IPS DF 19.7 (cell line): ENCODE measurements at regions not wholly inside any gene's neighbourhood (a gene's known extent, or its start where the extent isn't known, plus 50 kb on each side); places are given as distances from the start of the nearest gene placed in this dataset.
"Not testable (repeated sequence)": the region's sequence is repeated elsewhere in the genome, so short reads cannot be mapped to it uniquely, and the experiment has no call there.

Source experiments
- DNase-seq: peaks from one replicate; pipeline ENCODE4 v3.0.0-alpha.2; 2013; ENCODE audit warnings: low read depth, low spot score

GRCh38 chr2:106339609-106340008 is 128.6 kb downstream of the RGPD3 start:
- no peak for DNase-seq

DNA sequence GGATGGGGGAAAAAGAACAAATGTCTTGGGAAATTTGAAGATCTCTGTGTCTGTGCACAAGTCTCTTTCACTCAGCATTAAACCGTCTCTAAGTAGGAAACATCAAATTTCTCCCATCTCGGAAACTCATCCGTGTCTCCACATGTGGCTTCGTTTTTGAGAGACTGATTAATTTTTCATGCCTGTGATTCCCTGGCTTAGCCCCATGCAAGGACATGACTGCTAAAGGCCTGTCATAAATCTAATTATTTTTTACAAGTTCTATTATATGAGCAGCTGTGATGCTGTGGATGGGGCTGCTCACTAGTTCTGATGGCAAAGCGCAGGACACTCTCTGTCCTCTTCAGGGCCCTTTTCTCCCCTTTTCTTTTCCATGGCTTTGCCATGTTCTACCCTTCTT is 129.1 kb downstream of the RGPD3 start:
- DNase-seq, result no peak

GRCh38 chr2:106338043-106338442 is 130.2 kb downstream of the RGPD3 start:
- no peak for DNase-seq

- no peak for DNase-seq
These were observed 131.5 kb downstream of the RGPD3 start for GRCh38 chr2:106336737-106337136.

GRCh38 chr2:106336108-106336507 is 132.1 kb downstream of the RGPD3 start:
- DNase-seq, result no peak

DNA sequence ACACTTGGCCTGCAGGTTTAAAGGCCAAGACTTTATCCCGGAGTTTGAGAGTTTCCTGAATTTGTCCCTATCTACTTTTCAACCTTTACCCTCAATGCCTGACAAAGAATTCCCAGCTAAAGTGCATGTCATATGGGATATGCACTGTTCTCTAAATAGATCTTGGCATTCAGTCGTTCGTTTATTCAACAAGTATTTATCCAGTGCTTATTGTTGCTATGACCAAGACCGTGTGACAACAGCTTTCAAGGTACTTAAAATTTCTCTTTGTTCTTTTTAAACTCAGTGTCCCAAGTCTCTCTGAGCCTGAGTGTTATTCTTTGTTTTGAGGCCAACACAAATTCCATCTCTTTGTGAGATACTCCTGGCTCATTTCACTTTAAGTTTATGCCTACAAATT is 133.4 kb downstream of the RGPD3 start:
- DNase-seq, result no peak

DNA sequence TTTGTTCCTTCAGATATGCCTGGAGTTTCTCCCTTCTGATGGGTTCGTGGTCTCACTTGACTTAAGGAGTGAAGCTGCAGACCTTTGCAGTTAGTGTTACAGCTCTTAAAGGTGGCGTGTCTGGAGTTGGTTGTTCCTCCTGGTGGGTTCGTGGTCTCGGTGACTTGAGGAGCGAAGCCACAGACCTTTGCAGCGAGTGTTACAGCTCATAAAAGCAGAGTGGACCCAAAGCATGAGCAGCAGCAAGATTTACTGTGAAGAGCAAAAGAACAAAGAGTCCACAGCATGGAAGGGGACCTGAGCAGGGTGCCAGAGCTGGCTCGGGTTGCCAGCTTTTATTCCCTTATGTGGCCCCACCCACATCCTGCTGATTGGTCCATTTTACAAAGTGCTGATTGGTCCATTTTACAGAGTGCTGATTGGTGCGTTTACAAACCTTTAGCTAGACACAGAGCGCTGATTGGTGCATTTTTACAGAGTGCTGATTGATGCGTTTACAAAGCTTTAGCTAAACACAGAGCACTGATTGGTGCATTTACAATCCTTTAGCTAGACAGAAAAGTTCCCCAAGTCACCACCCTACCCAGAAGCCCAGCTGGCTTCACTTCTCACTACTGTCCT is 134.8 kb downstream of the RGPD3 start:
- DNase-seq, result not testable (repeated sequence)

GRCh38 chr2:106332054-106332453 is 136.2 kb downstream of the RGPD3 start:
- DNase-seq, result no peak

DNA sequence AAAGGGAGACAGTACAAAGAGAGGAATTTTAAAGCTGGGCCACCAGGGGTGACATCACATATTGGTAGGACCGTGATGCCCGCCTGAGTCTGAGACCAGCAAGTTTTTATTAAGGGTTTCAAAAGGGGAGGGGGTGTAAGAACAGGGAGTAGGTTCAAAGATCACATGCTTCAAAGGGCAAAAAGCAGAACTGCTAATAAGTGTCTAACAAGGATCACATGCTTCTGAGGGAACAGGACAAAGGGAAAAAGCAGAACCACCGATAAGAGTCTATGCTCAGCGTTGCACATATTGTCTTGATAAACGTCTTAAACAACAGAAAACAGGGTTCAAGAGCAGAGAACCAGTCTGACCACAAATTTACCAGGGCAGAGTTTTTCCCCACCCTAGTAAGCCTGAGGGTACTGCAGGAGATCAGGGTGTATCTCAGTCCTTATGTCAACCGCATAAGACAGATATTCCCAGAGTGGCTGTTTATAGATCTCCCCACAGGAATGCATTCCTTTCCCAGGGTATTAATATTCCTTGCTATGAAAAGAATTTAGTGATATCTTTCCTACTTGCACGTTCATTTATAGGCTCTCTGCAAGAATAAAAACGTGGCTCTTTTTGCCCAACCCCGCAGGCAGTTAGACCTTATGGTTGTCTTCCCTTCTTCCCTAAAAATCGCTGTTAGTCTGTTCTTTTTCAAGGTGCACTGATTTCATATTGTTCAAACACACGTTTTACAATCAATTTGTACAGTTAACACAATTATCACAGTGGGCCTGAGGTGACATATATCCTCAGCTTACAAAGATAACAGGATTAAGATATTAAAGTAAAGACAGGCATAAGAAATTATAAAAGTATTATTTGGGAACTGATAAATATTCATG is 136.5 kb upstream of the UXS1 start:
- not testable (repeated sequence) for DNase-seq

DNA sequence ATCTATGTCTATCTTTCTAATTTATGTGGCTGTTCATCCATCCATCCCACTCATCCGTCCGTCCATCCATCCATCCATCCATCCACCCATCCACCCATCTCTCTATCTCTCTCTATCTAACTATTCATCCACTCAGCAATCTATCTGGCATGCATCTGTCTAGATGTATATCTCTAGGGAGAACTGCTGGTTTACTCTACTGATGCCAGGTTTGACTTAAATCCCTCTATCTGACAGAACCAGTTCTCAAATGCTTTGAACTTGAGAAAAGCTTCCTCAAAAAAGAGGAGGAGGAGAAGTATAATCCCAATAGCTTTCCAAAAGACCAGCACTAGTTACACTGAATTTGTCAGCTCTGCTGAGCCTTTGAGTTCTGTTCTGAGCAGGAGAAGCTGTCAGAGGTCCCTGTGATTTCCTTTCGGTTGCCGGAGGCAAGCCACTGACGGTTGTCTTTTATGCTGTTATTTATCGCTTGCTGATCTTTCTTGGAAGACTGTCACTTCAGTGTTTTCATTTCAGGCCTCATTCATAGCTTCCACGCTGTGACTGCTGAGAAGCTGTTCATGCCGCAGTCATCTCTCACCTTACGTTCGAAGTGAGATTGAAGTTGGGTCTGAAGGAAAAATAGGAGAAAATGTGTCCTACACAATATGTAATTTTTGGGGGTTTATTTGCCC is 129.4 kb upstream of the UXS1 start:
- no peak for DNase-seq

DNA sequence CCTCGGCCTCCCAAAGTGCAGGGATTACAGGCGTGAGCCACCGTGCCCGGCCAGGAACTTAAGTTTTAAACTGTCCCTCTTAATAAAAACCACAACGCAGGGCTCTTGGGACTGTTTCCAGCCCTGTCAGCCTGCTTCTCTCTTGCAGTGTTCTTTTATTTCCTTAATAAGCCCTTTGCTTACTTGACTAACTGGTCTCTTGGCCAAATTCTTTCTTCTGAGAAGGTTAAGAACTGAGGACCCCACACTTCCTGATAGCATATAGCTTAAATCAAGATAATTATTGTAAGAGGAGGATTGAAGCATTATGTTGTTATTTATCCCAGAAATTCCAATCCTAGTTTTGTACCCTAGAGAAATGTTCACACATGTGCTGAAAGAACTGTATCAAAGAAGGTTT is 128.2 kb upstream of the UXS1 start:
- DNase-seq, result no peak

- DNase-seq, result not testable (repeated sequence)
These were observed 126.3 kb upstream of the UXS1 start for GRCh38 chr2:106320439-106320838.

DNA sequence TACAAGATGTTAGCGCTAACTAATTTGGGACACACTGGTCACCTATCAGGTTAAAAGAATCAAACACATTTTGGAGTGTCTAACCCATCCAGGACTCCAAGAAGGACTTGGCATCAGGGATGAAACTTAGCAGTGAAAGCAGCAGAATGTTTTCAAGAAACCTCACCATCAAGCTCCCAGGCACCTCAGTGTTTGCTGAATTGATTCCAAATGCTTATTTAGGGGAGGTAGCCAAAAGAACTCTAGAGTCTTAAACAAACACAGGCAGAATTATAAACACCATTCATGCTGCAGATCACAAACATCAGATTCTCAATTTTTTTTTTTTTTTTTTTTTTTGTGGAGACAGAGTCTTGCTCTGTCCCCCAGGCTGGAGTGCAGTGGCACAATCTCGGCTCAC is 122.8 kb upstream of the UXS1 start:
- DNase-seq, result no peak

GRCh38 chr2:106314444-106314843 is 120.3 kb upstream of the UXS1 start:
- DNase-seq, result no peak

DNA sequence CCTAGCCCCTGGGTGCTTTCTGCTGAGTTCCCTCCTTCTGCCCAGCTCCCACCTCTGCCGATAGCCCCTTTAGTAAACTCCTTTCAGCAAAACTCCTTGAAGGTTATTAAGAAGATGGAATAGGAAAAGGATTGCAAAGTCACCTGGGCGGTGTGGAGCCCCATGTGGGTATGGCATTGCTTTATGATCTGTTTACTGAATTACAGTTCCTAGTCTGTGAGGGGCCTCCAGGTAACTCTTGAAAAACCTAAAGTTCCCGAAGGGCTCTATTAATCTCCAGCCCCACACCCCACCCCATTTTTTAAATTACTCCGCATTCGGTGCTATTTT is 116.9 kb upstream of the UXS1 start:
- DNase-seq, result no peak

GRCh38 chr2:106307860-106308259 is 113.8 kb upstream of the UXS1 start:
- DNase-seq, result no peak

GRCh38 chr2:106306387-106306786 is 112.3 kb upstream of the UXS1 start:
- no peak for DNase-seq

DNA sequence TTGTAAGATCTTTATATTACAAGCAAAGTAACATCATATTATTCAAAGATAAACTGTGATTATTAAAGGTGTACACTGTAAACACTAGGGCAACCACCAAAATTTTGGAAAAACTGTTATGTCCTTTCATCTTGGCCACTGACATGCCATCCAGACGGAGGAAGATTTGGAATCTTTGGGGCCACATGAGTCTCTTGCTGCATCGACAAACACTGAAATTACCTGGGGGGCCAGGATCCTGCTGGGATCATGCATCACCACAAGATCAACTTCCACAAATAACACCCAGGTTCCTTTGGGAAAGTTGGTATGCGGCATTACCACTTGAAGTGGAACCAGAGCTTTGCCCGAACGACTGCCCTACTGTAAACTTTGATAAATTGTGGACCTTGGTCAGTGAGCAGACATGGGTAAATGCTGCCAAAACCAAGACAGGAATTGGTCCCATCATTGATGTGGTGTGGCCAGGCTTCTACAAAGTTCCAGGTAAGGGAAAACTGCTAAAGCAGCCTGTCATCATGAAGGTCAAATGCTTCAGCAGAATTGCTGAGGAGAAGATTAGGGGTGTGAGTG is 110.6 kb upstream of the UXS1 start:
- no peak for DNase-seq

- no peak for DNase-seq
These were observed 105.6 kb upstream of the UXS1 start for GRCh38 chr2:106299696-106300095.

DNA sequence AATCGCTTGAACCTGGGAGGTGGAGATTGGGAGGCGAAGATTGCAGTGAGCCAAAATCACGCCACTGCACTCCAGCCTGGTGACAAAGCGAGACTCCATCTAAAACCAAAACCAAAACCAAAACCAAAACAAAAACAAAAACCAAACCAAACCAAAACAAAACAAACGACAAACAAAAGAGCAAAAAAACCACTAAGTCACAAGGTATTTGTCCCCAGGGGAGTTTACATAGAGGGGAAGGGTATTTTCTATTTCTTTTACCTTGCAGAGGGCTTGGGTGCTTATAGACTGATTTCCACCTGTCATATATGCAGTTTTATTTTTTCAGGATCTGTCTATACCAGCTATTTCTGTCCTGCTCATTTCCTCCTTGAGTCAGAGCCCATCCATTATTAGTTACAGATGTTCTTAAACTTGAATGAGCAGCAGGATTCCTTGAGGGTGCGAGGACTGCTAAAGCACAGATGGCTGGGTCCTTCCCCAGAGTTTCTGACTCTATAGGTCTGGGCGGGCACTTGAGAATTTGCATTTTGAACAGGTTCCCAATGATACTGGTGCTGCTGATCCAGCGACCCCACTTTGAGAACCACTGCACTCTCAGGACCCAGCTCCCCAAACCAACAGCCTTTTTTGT is 102.2 kb upstream of the UXS1 start:
- DNase-seq, result no peak

- no peak for DNase-seq
These were observed 100.1 kb upstream of the UXS1 start for GRCh38 chr2:106294182-106294581.

- DNase-seq, result no peak
These were observed 99.2 kb upstream of the UXS1 start for GRCh38 chr2:106293271-106293783.
